AG10803 (cell line): ENCODE measurements at regions not wholly inside any gene's neighbourhood (a gene's known extent, or its start where the extent isn't known, plus 50 kb on each side); places are given as distances from the start of the nearest gene placed in this dataset.

ENCODE experiments used
- DNase-seq: peaks from one replicate; pipeline ENCODE4 v3.0.0; 2010; ENCODE audit warnings: low read depth
- H3K4me3 ChIP-seq: 2 replicates; pipeline ENCODE4 v1.5.1; 2011; ENCODE audit warnings: mild to moderate bottlenecking, low read length, control low read depth
- CTCF ChIP-seq: conservative IDR thresholded peaks from 2 replicates; pipeline ENCODE4 v1.5.1; 2011; ENCODE audit warnings: mild to moderate bottlenecking, low read length, control low read depth, inconsistent platforms

- H3K4me3 ChIP-seq = no peak overlapping the region
- TF ChIP-seq CTCF = no peak
- peak; percentile 91 for DNase-seq
Measured at GRCh38 chr5:34598177-34598794, 57.8 kb upstream of the RAI14 start.

GRCh38 chr5:34599471-34600117 is 56.5 kb upstream of the RAI14 start:
- TF ChIP-seq CTCF = no peak
- H3K4me3 ChIP-seq = no peak overlapping the region
- DNase-seq = no peak

GRCh38 chr5:34600118-34600493 is 56.0 kb upstream of the RAI14 start:
- TF ChIP-seq CTCF = no peak
- DNase-seq = no peak
- H3K4me3 ChIP-seq = no peak overlapping the region

- H3K4me3 ChIP-seq = no peak overlapping the region
- no peak for DNase-seq
- TF ChIP-seq CTCF = no peak
Measured at GRCh38 chr5:34603378-34603777, 52.8 kb upstream of the RAI14 start.

GRCh38 chr5:34604119-34604675 is 51.9 kb upstream of the RAI14 start:
- no peak for TF ChIP-seq CTCF
- H3K4me3 ChIP-seq = no peak overlapping the region
- no peak for DNase-seq

GRCh38 chr5:34606101-34606500 is 50.0 kb upstream of the RAI14 start:
- DNase-seq = no peak
- no peak overlapping the region for H3K4me3 ChIP-seq
- no peak for TF ChIP-seq CTCF
